ENCODE measurements at regions not wholly inside any gene's neighbourhood (a gene's known extent, or its start where the extent isn't known, plus 50 kb on each side); places are given as distances from the start of the nearest gene placed in this dataset.
"Not testable (repeated sequence)": the region's sequence is repeated elsewhere in the genome, so short reads cannot be mapped to it uniquely, and the experiment has no call there.

DNA sequence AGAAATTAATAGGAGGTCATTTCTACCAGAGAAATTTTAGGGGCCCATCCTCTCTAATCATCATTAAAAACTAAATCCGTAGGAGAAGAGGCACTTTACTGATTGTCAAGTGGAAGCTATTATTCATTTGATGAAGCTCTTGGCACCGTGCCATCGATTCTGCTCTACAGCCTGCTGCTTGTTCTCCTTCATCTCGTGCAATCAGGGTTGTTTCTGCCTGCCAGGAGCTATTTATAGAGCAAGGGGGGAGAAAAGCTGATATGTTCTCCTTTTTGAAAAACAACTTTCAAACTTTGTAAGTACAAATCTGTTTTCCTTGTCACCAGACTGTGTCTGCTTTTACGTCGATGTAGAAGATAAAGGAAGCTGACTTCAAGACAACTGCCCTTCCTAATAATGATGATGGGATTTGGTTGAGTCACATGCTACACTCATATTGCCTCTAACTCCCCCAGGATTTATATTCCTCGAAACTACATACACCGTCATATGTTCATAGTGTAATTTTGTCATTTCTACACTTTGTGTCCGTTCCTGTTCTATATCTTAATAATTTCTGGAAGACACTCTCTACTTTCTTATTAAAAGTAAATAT is 169.6 kb upstream of the LHX8 start:
- TF ChIP-seq, protein P1, sequence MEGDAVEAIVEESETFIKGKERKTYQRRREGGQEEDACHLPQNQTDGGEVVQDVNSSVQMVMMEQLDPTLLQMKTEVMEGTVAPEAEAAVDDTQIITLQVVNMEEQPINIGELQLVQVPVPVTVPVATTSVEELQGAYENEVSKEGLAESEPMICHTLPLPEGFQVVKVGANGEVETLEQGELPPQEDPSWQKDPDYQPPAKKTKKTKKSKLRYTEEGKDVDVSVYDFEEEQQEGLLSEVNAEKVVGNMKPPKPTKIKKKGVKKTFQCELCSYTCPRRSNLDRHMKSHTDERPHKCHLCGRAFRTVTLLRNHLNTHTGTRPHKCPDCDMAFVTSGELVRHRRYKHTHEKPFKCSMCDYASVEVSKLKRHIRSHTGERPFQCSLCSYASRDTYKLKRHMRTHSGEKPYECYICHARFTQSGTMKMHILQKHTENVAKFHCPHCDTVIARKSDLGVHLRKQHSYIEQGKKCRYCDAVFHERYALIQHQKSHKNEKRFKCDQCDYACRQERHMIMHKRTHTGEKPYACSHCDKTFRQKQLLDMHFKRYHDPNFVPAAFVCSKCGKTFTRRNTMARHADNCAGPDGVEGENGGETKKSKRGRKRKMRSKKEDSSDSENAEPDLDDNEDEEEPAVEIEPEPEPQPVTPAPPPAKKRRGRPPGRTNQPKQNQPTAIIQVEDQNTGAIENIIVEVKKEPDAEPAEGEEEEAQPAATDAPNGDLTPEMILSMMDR (IDR thresholded peaks at IDR 0.05; ENCODE audit: low read depth, low read length), result no peak
- peak; percentile 45 for DNase-seq (ENCODE audit: extremely low read depth, low read depth)

DNA sequence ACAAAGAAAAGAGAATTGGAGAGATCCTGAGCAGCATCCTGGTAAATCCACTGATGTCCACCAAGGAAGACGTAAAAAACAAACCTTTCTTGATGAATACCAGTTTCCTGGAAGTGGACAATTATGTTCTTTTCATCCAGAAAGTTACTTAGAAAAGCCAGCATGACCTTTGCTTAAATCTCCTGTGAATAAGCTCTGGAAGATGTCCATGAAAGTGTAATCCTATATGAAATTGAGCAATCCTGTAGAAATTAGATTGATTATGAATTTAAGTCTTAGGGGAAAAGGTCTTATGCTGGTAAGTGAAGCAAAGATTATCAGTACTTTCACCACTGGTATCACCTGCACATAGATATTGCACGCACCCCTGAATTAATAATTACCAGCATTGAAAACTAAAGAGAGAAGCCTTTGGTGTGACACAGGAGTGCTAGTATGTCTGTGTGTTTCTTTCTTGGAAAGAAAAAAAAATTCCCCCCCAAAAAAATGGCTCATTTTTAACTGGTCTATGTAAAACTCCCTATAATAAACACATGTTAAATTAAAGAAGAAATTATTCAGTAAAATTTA is 164.5 kb upstream of the LHX8 start:
- TF ChIP-seq, protein P1 (IDR thresholded peaks at IDR 0.05; ENCODE audit: low read depth, low read length), result no peak
- no peak for DNase-seq (ENCODE audit: extremely low read depth, low read depth)

DNA sequence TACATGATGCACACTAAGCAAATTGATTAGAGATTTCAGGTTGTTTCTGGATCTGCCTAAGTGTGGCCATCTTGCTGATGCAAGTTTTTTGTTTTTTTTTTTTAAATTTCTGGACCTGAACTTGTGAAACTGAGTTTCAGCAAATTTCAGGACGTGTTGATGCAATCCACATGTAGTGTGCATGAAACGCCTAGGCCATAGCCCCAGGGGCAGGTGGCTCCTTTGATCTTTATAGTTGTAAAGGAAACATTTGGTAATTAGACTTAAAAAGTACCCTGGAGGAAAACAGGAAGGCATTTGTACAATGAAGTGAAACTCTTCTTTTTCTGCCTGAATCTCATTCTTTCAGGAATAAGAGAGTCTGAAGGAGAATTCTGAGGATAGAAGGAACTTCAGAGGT is 162.2 kb upstream of the LHX8 start:
- TF ChIP-seq, protein P1 (IDR thresholded peaks at IDR 0.05; ENCODE audit: low read depth, low read length), result no peak

DNA sequence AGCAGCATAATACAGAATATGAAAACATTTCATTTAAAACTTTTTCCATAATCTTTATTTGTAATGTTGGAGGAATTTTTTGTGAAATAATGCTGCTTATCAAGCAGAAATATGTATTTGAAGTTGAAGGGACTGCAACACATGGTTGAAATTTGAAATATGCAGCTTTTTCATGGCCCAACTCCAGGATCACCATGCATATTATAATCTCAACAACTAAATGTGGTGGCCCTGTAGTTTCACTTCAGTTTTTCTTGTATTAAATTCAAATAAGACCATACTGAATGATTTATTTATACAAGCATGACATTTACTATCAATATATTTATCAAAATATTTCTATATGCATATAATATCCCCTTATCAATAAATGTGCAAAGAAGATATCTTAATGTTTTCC is 157.7 kb upstream of the LHX8 start:
- TF ChIP-seq, protein P1 (IDR thresholded peaks at IDR 0.05; ENCODE audit: low read depth, low read length), result no peak
- no peak for DNase-seq (ENCODE audit: extremely low read depth, low read depth)

More for the DNA sequence above, 162.2 kb upstream of the LHX8 start:
- DNase-seq (ENCODE audit: extremely low read depth, low read depth), result no peak

DNA sequence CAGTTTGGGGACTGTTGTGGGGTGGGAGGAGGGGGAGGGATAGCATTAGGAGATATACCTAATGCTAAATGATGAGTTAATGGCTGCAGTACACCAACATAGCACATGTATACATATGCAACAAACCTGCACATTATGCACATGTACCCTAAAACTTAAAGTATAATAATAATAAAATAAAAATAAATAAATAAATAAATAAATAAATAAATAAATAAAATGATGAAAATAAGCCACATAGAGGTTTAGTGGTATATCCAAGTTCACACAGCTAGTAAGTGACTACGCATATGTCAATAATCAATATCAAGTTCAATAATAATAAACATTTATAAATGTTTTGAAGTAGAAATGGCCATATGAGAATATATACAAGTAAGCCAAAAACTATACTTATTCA is 141.7 kb upstream of the LHX8 start:
- not testable (repeated sequence) for DNase-seq (ENCODE audit: extremely low read depth, low read depth)

DNA sequence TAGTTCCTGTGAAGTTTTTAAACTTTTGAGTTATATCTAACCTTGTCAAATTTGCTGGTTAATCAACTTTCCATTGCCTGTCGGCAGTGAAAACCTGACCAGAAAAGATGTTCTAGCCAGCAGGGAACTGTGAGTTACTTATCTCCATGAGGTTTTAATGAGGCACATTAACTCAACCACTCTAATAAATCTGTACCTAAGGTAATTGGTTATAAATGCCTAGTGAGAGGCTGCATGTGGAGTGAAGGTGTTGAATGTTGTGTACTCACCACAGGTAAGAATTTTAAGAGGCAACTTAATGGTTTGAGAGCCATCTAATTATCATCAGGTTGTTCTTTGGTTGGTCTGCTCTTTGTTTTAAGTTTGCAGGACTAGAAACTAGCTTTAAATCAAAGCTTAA is 138.4 kb upstream of the LHX8 start:
- TF ChIP-seq, protein P1 (IDR thresholded peaks at IDR 0.05; ENCODE audit: low read depth, low read length), result no peak
- no peak for DNase-seq (ENCODE audit: extremely low read depth, low read depth)

DNA sequence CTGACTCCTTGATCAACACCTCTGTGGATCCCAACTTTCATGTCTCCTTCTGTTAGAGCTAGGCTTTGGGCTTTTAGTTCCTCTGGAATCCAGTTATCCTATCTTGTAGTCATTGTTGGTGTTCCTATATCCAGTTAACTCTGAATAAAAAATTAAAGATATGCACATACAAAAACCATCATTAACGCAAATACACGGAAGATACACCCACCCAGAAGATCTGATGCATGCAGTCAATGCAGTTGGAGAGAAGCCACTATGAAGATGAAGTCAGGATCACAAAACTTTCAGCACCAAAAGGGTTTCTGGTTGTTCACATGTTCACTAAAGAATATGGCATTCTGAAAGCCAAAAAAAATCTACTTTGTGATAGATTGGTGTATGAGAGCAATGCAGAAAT is 123.6 kb upstream of the LHX8 start:
- TF ChIP-seq, protein P1 (IDR thresholded peaks at IDR 0.05; ENCODE audit: low read depth, low read length), result no peak
- DNase-seq (ENCODE audit: extremely low read depth, low read depth), result no peak

DNA sequence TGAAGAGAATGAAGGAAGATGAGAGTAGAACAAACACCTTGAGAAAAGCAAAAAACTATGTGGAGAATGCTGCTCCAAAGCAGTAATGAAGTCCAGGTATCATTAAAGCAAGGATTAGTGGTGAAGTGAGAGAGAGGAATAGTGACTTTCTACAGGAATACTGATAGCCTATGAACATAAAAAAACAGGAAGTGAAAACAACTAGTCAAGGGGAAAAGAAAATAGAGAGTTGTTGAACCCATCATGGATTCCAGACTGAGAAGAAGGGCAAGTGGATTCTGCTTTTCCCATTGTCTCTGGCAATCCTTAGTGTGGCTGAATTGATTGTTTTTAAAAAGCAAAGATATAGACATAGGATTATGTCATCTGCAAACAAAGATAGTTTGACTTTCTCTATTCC is 119.9 kb upstream of the LHX8 start:
- DNase-seq (ENCODE audit: extremely low read depth, low read depth), result no peak
- TF ChIP-seq, protein P1 (IDR thresholded peaks at IDR 0.05; ENCODE audit: low read depth, low read length), result no peak

Measured in AG09319 (cell line).